ENCODE measurements at regions not wholly inside any gene's neighbourhood (a gene's known extent, or its start where the extent isn't known, plus 50 kb on each side); places are given as distances from the start of the nearest gene placed in this dataset.

DNA sequence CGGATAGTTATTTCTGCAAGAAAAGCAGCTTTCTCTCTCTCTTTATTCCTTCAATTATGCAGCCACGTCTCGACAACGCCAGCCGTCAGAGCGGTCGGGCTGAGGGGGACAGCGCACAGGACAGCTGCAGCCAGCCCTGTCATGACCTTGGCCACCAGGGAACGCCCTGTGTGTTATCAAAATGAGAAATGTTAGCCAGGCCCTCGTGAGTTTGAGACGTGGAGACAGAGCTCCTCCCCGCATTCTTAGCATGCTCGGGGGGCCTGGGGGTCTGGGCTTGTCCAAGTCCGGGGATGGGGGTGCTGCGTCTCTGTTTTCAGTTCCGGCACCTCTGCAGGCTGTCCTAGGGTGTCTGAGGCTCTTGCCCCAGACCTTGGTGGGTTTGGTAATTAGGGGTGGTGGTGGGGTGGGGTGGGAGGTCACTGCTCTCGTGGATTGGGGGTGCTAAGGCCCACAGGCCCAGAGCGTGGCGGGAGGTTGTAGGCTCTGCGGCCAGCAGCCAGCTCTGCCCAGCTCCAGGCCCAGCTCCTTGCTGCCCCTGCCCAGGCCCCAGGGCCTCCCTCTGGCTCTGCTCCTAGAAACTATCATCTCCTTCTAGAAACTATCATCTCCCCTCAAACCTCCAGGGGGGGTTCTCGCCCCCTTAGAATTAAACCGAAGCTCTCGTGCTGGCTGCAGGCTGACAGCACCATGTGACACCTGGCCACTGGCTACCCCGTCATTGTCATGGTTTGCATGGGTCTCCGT, 54.3 kb upstream of the GATA5 start:
- Histone ChIP-seq H3K9me3 (ENCODE audit: control insufficient read depth, insufficient read depth, low read depth, low read length) (no peaks in the 10 kb centered on the region), H3K4me3 (ENCODE audit: low read depth, low read length) (no peak overlapping the region), H3K27ac (ENCODE audit: extremely low read depth, low read depth, low read length) (no peak overlapping the region), H3K36me3 (ENCODE audit: control insufficient read depth in 2 of 2, insufficient read depth in 1 of 2, low read length in 2 of 2) (no peaks in the 10 kb centered on the region), H3K4me1 (ENCODE audit: control insufficient read depth, insufficient read depth, low read length) (no peaks in the 10 kb centered on the region)
- ChIA-PET POLR2A (no interaction called here), CTCF (no interaction called here)
- TF ChIP-seq TRIM28 (IDR thresholded peaks at IDR 0.05; ENCODE audit: borderline replicate concordance, low read length): no peak
- TF ChIP-seq, protein P1, sequence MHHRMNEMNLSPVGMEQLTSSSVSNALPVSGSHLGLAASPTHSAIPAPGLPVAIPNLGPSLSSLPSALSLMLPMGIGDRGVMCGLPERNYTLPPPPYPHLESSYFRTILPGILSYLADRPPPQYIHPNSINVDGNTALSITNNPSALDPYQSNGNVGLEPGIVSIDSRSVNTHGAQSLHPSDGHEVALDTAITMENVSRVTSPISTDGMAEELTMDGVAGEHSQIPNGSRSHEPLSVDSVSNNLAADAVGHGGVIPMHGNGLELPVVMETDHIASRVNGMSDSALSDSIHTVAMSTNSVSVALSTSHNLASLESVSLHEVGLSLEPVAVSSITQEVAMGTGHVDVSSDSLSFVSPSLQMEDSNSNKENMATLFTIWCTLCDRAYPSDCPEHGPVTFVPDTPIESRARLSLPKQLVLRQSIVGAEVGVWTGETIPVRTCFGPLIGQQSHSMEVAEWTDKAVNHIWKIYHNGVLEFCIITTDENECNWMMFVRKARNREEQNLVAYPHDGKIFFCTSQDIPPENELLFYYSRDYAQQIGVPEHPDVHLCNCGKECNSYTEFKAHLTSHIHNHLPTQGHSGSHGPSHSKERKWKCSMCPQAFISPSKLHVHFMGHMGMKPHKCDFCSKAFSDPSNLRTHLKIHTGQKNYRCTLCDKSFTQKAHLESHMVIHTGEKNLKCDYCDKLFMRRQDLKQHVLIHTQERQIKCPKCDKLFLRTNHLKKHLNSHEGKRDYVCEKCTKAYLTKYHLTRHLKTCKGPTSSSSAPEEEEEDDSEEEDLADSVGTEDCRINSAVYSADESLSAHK (tag by site-specific recombination; IDR thresholded peaks at IDR 0.05): peak; percentile 89
- no peak for TF ChIP-seq EGR2 (tag by site-specific recombination; IDR thresholded peaks at IDR 0.05; ENCODE audit: low read depth)

DNA sequence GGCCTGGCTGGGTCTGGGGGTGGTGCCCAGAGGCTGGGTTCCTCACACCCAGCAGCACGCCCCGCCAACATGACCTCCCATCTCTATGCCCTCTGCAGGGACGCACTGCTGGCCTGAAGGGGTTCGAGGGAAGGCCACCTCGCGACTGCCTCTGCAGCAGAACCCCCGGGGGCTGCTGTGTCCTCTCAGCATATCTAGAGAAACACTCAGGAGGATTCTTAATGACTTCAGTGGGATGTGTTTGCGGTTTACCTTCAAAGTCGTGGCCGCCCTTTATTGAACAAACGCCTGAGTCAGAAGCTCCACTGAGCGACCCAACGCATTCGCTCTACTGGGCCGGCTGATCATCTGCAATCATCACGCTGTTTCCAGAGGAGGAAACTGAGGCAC, 54.8 kb upstream of the GATA5 start:
- no peaks in the 10 kb centered on the region for H3K36me3 ChIP-seq (ENCODE audit: control insufficient read depth in 2 of 2, insufficient read depth in 1 of 2, low read length in 2 of 2)
- H3K9me3 ChIP-seq (ENCODE audit: control insufficient read depth, insufficient read depth, low read depth, low read length): no peaks in the 10 kb centered on the region
- no peak overlapping the region for H3K27ac ChIP-seq (ENCODE audit: extremely low read depth, low read depth, low read length)
- no peak overlapping the region for H3K4me3 ChIP-seq (ENCODE audit: low read depth, low read length)
- TF ChIP-seq KLF7 (tag by site-specific recombination; IDR thresholded peaks at IDR 0.05; ENCODE audit: borderline replicate concordance): no peak
- TF ChIP-seq MYNN (tag by site-specific recombination; IDR thresholded peaks at IDR 0.05; ENCODE audit: borderline replicate concordance): no peak
- no peak for TF ChIP-seq ZNF175 (tag by site-specific recombination; IDR thresholded peaks at IDR 0.05)
- no peak for TF ChIP-seq ZIC2 (tag by site-specific recombination; IDR thresholded peaks at IDR 0.05)
- TF ChIP-seq YY2 (tag by site-specific recombination; IDR thresholded peaks at IDR 0.05): no peak
- no peak for TF ChIP-seq ZNF624 (tag by site-specific recombination; IDR thresholded peaks at IDR 0.05)
- TF ChIP-seq, protein P2, sequence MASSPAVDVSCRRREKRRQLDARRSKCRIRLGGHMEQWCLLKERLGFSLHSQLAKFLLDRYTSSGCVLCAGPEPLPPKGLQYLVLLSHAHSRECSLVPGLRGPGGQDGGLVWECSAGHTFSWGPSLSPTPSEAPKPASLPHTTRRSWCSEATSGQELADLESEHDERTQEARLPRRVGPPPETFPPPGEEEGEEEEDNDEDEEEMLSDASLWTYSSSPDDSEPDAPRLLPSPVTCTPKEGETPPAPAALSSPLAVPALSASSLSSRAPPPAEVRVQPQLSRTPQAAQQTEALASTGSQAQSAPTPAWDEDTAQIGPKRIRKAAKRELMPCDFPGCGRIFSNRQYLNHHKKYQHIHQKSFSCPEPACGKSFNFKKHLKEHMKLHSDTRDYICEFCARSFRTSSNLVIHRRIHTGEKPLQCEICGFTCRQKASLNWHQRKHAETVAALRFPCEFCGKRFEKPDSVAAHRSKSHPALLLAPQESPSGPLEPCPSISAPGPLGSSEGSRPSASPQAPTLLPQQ (tag by site-specific recombination; IDR thresholded peaks at IDR 0.05): no peak
- no peak for TF ChIP-seq ZNF391 (tag by site-specific recombination; IDR thresholded peaks at IDR 0.05; ENCODE audit: borderline replicate concordance, low read depth)
- TF ChIP-seq, protein P3, sequence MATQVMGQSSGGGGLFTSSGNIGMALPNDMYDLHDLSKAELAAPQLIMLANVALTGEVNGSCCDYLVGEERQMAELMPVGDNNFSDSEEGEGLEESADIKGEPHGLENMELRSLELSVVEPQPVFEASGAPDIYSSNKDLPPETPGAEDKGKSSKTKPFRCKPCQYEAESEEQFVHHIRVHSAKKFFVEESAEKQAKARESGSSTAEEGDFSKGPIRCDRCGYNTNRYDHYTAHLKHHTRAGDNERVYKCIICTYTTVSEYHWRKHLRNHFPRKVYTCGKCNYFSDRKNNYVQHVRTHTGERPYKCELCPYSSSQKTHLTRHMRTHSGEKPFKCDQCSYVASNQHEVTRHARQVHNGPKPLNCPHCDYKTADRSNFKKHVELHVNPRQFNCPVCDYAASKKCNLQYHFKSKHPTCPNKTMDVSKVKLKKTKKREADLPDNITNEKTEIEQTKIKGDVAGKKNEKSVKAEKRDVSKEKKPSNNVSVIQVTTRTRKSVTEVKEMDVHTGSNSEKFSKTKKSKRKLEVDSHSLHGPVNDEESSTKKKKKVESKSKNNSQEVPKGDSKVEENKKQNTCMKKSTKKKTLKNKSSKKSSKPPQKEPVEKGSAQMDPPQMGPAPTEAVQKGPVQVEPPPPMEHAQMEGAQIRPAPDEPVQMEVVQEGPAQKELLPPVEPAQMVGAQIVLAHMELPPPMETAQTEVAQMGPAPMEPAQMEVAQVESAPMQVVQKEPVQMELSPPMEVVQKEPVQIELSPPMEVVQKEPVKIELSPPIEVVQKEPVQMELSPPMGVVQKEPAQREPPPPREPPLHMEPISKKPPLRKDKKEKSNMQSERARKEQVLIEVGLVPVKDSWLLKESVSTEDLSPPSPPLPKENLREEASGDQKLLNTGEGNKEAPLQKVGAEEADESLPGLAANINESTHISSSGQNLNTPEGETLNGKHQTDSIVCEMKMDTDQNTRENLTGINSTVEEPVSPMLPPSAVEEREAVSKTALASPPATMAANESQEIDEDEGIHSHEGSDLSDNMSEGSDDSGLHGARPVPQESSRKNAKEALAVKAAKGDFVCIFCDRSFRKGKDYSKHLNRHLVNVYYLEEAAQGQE (tag by site-specific recombination; IDR thresholded peaks at IDR 0.05): no peak
- no peak for TF ChIP-seq ZNF658 (tag by site-specific recombination; IDR thresholded peaks at IDR 0.05)
- TF ChIP-seq ZNF214 (tag by site-specific recombination; IDR thresholded peaks at IDR 0.05; ENCODE audit: borderline replicate concordance): no peak
- TF ChIP-seq ZNF223 (tag by site-specific recombination; IDR thresholded peaks at IDR 0.05): no peak
- TF ChIP-seq ZNF707 (tag by site-specific recombination; IDR thresholded peaks at IDR 0.05): no peak
- no peak for TF ChIP-seq ZNF843 (tag by site-specific recombination; IDR thresholded peaks at IDR 0.05)
- no peak for TF ChIP-seq ZNF239 (tag by site-specific recombination; IDR thresholded peaks at IDR 0.05)
- no peak for TF ChIP-seq KLF9 (tag by site-specific recombination; IDR thresholded peaks at IDR 0.05; ENCODE audit: low read depth)
- TF ChIP-seq SP3 (tag by site-specific recombination; IDR thresholded peaks at IDR 0.05): no peak
- TF ChIP-seq, protein P4, sequence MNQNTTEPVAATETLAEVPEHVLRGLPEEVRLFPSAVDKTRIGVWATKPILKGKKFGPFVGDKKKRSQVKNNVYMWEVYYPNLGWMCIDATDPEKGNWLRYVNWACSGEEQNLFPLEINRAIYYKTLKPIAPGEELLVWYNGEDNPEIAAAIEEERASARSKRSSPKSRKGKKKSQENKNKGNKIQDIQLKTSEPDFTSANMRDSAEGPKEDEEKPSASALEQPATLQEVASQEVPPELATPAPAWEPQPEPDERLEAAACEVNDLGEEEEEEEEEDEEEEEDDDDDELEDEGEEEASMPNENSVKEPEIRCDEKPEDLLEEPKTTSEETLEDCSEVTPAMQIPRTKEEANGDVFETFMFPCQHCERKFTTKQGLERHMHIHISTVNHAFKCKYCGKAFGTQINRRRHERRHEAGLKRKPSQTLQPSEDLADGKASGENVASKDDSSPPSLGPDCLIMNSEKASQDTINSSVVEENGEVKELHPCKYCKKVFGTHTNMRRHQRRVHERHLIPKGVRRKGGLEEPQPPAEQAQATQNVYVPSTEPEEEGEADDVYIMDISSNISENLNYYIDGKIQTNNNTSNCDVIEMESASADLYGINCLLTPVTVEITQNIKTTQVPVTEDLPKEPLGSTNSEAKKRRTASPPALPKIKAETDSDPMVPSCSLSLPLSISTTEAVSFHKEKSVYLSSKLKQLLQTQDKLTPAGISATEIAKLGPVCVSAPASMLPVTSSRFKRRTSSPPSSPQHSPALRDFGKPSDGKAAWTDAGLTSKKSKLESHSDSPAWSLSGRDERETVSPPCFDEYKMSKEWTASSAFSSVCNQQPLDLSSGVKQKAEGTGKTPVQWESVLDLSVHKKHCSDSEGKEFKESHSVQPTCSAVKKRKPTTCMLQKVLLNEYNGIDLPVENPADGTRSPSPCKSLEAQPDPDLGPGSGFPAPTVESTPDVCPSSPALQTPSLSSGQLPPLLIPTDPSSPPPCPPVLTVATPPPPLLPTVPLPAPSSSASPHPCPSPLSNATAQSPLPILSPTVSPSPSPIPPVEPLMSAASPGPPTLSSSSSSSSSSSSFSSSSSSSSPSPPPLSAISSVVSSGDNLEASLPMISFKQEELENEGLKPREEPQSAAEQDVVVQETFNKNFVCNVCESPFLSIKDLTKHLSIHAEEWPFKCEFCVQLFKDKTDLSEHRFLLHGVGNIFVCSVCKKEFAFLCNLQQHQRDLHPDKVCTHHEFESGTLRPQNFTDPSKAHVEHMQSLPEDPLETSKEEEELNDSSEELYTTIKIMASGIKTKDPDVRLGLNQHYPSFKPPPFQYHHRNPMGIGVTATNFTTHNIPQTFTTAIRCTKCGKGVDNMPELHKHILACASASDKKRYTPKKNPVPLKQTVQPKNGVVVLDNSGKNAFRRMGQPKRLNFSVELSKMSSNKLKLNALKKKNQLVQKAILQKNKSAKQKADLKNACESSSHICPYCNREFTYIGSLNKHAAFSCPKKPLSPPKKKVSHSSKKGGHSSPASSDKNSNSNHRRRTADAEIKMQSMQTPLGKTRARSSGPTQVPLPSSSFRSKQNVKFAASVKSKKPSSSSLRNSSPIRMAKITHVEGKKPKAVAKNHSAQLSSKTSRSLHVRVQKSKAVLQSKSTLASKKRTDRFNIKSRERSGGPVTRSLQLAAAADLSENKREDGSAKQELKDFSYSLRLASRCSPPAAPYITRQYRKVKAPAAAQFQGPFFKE (tag by site-specific recombination; IDR thresholded peaks at IDR 0.05; ENCODE audit: borderline replicate concordance): no peak
- CTCF ChIA-PET: no interaction called here
- POLR2A ChIA-PET: no interaction called here
- H3K4me1 ChIP-seq (ENCODE audit: control insufficient read depth, insufficient read depth, low read length): no peaks in the 10 kb centered on the region

Data from HEK293 (cell line).